ENCODE measurements at regions not wholly inside any gene's neighbourhood (a gene's known extent, or its start where the extent isn't known, plus 50 kb on each side); places are given as distances from the start of the nearest gene placed in this dataset.
"Not testable (repeated sequence)": the region's sequence is repeated elsewhere in the genome, so short reads cannot be mapped to it uniquely, and the experiment has no call there.

DNA sequence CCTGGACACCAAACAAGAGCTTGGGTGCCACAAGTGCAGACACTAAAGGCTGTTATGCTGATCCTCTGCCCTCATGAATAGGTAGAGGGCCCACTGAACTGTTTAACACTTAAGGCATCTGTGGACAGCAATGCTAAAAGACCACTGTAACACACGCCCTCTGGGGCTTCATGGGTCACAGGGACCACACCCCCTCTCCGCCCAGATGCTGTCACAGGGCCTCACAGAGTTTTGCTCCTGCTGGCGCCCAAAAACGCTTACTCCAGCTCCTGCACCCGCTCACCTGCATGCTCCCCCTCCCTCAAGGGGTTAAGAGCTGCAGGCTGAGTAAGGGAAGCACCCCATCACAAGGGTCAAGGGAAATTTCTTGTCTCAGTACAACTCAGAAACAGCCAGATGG is 141.8 kb upstream of the NUDT4 start:
- Histone ChIP-seq H3K27me3 (ENCODE audit: control insufficient read depth in 1 of 2, insufficient read depth in 2 of 2, low read length in 2 of 2) (no peaks in the 10 kb centered on the region), H3K9me3 (ENCODE audit: control insufficient read depth in 2 of 2, low read length in 2 of 2) (peaks cover 0 to 5% of the 10 kb centered on the region in 2 donors), H3K4me1 (ENCODE audit: control insufficient read depth, insufficient read depth, low read length) (peaks cover 5% of the 10 kb centered on the region), H3K9ac (ENCODE audit: low read length in 2 of 2) (no peak overlapping the region), H3K36me3 (ENCODE audit: control insufficient read depth in 2 of 2, insufficient read depth in 2 of 2, low read length in 2 of 2) (no peaks in the 10 kb centered on the region), H3K4me3 (ENCODE audit: low read length in 2 of 2) (no peak overlapping the region), H3K27ac (ENCODE audit: low read length) (no peak overlapping the region)

- H3K27me3 ChIP-seq (ENCODE audit: control insufficient read depth in 1 of 2, insufficient read depth in 2 of 2, low read length in 2 of 2) = no peaks in the 10 kb centered on the region
- peaks cover 0 to 5% of the 10 kb centered on the region in 2 donors for H3K9me3 ChIP-seq (ENCODE audit: control insufficient read depth in 2 of 2, low read length in 2 of 2)
- no peaks in the 10 kb centered on the region for H3K36me3 ChIP-seq (ENCODE audit: control insufficient read depth in 2 of 2, insufficient read depth in 2 of 2, low read length in 2 of 2)
- H3K9ac ChIP-seq (ENCODE audit: low read length in 2 of 2) = no peak overlapping the region
- peaks cover 5% of the 10 kb centered on the region for H3K4me1 ChIP-seq (ENCODE audit: control insufficient read depth, insufficient read depth, low read length)
- H3K4me3 ChIP-seq (ENCODE audit: low read length in 2 of 2) = no peak overlapping the region
- no peak overlapping the region for H3K27ac ChIP-seq (ENCODE audit: low read length)
These were observed 140.3 kb upstream of the NUDT4 start for GRCh38 chr12:93237235-93237915.

GRCh38 chr12:93238512-93239262 is 139.0 kb upstream of the NUDT4 start:
- not testable (repeated sequence) for H3K9ac ChIP-seq (ENCODE audit: low read length in 2 of 2); H3K27ac ChIP-seq (ENCODE audit: low read length)

GRCh38 chr12:93239789-93240188 is 137.9 kb upstream of the NUDT4 start:
- not testable (repeated sequence) for H3K27me3 ChIP-seq (ENCODE audit: control insufficient read depth in 1 of 2, insufficient read depth in 2 of 2, low read length in 2 of 2); H3K4me3 ChIP-seq (ENCODE audit: low read length in 2 of 2); H3K9ac ChIP-seq (ENCODE audit: low read length in 2 of 2); H3K27ac ChIP-seq (ENCODE audit: low read length); H3K9me3 ChIP-seq (ENCODE audit: control insufficient read depth in 2 of 2, low read length in 2 of 2); H3K36me3 ChIP-seq (ENCODE audit: control insufficient read depth in 2 of 2, insufficient read depth in 2 of 2, low read length in 2 of 2)
- H3K4me1 ChIP-seq (ENCODE audit: control insufficient read depth, insufficient read depth, low read length) = peaks cover 10% of the 10 kb centered on the region

More at GRCh38 chr12:93238512-93239262, 139.0 kb upstream of the NUDT4 start:
- H3K27me3 ChIP-seq (ENCODE audit: control insufficient read depth in 1 of 2, insufficient read depth in 2 of 2, low read length in 2 of 2); H3K9me3 ChIP-seq (ENCODE audit: control insufficient read depth in 2 of 2, low read length in 2 of 2); H3K4me3 ChIP-seq (ENCODE audit: low read length in 2 of 2); H3K4me1 ChIP-seq (ENCODE audit: control insufficient read depth, insufficient read depth, low read length); H3K36me3 ChIP-seq (ENCODE audit: control insufficient read depth in 2 of 2, insufficient read depth in 2 of 2, low read length in 2 of 2): not testable (repeated sequence)

DNA sequence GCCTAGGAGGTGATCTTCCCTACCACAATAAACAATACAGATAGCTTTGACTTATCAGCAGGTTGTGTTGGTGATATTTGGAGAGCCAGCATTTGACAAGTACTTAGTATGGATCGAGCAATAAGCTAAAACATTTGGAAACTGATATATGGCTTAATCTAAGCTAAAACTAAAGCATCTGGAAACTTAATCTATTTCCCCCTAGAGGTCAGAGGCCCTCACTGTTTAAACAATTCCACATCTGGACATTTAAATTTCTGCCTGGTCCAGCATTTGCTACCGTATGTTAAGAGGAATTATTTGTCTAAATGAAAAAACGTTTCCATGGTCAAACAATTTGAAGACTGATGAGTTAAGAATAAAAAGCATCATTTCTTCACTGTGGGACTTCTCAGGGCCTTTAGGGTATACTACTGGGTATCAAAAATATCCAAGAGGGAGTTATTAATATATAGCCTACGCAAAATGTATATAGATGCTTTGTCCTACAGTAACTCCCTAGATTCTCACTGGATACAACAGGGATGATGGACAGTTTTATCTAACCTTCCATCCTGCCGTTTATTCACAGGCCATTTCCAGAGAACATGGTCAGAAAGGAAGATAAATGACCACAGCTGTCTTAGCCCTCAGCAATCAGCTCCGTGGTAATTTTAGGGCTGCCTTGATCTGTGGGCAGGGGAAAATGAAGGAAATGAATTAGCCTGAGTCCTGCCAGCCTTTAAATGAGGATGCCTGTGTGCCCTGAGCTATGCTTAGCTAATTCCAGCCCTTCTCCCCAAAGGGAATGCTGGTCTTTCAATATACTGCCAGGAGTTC is 135.4 kb upstream of the NUDT4 start:
- Histone ChIP-seq H3K4me3 (ENCODE audit: low read length in 2 of 2) (no peak overlapping the region), H3K27ac (ENCODE audit: low read length) (no peak overlapping the region), H3K27me3 (ENCODE audit: control insufficient read depth in 1 of 2, insufficient read depth in 2 of 2, low read length in 2 of 2) (no peaks in the 10 kb centered on the region), H3K36me3 (ENCODE audit: control insufficient read depth in 2 of 2, insufficient read depth in 2 of 2, low read length in 2 of 2) (no peaks in the 10 kb centered on the region), H3K9ac (ENCODE audit: low read length in 2 of 2) (no peak overlapping the region), H3K4me1 (ENCODE audit: control insufficient read depth, insufficient read depth, low read length) (peaks cover 10% of the 10 kb centered on the region), H3K9me3 (ENCODE audit: control insufficient read depth in 2 of 2, low read length in 2 of 2) (peaks cover 0 to 5% of the 10 kb centered on the region in 2 donors)

GRCh38 chr12:93243382-93243688 is 134.4 kb upstream of the NUDT4 start:
- H3K9ac ChIP-seq (ENCODE audit: low read length in 2 of 2) = no peak overlapping the region
- H3K4me3 ChIP-seq (ENCODE audit: low read length in 2 of 2) = no peak overlapping the region
- H3K9me3 ChIP-seq (ENCODE audit: control insufficient read depth in 2 of 2, low read length in 2 of 2) = no peaks in the 10 kb centered on the region
- H3K27ac ChIP-seq (ENCODE audit: low read length) = no peak overlapping the region
- no peaks in the 10 kb centered on the region for H3K27me3 ChIP-seq (ENCODE audit: control insufficient read depth in 1 of 2, insufficient read depth in 2 of 2, low read length in 2 of 2)
- H3K36me3 ChIP-seq (ENCODE audit: control insufficient read depth in 2 of 2, insufficient read depth in 2 of 2, low read length in 2 of 2) = no peaks in the 10 kb centered on the region
- H3K4me1 ChIP-seq (ENCODE audit: control insufficient read depth, insufficient read depth, low read length) = peaks cover 8% of the 10 kb centered on the region

DNA sequence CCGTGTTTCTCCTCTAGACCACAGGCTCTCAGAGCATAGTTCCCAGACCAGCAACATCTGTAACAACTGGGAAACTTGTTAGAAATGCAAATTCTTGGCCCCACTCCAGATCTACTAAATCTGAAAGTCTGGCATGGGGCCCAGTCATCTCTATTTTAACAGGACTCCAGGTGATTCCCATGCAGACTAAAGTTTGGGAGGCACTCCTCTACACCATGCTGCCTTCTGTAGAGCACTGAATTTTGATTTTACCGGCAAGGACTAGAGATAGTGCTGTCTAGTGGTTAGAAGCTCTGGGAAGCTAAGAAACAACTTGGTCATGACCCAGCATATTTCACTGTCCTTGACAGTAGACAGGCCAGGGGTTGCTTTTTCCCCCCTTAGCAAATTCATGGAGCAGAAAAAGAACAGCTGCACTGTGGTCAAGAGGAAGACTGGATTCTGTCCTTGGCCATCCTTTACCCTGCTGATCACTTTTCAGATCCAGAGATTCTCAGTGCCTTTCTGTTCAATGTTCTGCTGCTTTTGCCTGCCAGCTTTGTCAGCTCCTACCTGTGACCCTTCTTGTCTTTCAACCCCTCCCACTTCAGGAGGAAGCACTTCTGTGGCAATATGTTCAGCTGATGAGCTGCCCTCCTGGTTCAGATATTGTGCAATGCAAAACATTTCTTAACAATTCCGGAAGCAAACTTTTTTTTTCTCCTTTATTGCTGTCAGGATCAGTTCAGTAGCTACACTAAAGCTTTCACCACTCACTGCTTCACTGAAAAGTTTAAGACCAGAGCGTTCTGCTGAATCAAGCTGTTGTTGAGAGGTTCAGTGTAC is 133.8 kb upstream of the NUDT4 start:
- H3K27ac ChIP-seq (ENCODE audit: low read length) = no peak overlapping the region

DNA sequence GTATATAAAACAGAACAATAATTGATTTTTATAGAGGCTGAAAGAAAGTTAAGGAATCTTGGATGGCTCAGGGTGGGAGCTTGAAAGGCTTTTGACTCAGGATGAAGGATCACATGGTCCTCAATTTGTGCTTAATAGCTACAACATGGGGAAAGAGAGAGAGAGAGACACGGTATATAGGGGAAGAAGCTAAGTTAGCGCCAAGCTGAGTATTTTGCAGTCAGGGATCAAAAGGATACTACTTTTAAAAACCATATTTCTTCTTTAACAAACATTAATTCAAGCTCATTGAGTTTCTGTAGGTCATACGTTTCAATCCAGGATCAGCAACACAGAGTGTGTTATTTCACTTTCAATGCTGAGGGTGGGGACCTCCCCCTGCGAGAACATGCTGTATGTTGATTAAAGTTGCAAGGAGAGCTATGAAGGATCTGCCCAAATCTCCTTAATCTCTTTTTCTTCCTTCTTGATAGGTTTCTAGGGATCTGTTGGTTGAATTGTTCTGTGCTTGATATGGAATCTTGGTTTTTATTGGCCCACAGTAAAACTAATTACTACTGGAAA is 133.1 kb upstream of the NUDT4 start:
- H3K36me3 ChIP-seq (ENCODE audit: control insufficient read depth in 2 of 2, insufficient read depth in 2 of 2, low read length in 2 of 2) = no peaks in the 10 kb centered on the region
- H3K4me3 ChIP-seq (ENCODE audit: low read length in 2 of 2) = no peak overlapping the region
- H3K9ac ChIP-seq (ENCODE audit: low read length in 2 of 2) = no peak overlapping the region
- H3K4me1 ChIP-seq (ENCODE audit: control insufficient read depth, insufficient read depth, low read length) = peaks cover 8% of the 10 kb centered on the region
- H3K27me3 ChIP-seq (ENCODE audit: control insufficient read depth in 1 of 2, insufficient read depth in 2 of 2, low read length in 2 of 2) = no peaks in the 10 kb centered on the region
- no peak overlapping the region for H3K27ac ChIP-seq (ENCODE audit: low read length)
- H3K9me3 ChIP-seq (ENCODE audit: control insufficient read depth in 2 of 2, low read length in 2 of 2) = no peaks in the 10 kb centered on the region

More for the DNA sequence above, 133.8 kb upstream of the NUDT4 start:
- no peaks in the 10 kb centered on the region for H3K36me3 ChIP-seq (ENCODE audit: control insufficient read depth in 2 of 2, insufficient read depth in 2 of 2, low read length in 2 of 2)
- H3K9ac ChIP-seq (ENCODE audit: low read length in 2 of 2) = no peak overlapping the region
- H3K9me3 ChIP-seq (ENCODE audit: control insufficient read depth in 2 of 2, low read length in 2 of 2) = no peaks in the 10 kb centered on the region
- H3K4me3 ChIP-seq (ENCODE audit: low read length in 2 of 2) = no peak overlapping the region
- peaks cover 8% of the 10 kb centered on the region for H3K4me1 ChIP-seq (ENCODE audit: control insufficient read depth, insufficient read depth, low read length)
- no peaks in the 10 kb centered on the region for H3K27me3 ChIP-seq (ENCODE audit: control insufficient read depth in 1 of 2, insufficient read depth in 2 of 2, low read length in 2 of 2)

GRCh38 chr12:93245543-93245942 is 132.2 kb upstream of the NUDT4 start:
- H3K4me3 ChIP-seq (ENCODE audit: low read length in 2 of 2) = no peak overlapping the region
- H3K36me3 ChIP-seq (ENCODE audit: control insufficient read depth in 2 of 2, insufficient read depth in 2 of 2, low read length in 2 of 2) = no peaks in the 10 kb centered on the region
- H3K9ac ChIP-seq (ENCODE audit: low read length in 2 of 2) = no peak overlapping the region
- H3K9me3 ChIP-seq (ENCODE audit: control insufficient read depth in 2 of 2, low read length in 2 of 2) = no peaks in the 10 kb centered on the region
- H3K27ac ChIP-seq (ENCODE audit: low read length) = no peak overlapping the region
- H3K27me3 ChIP-seq (ENCODE audit: control insufficient read depth in 1 of 2, insufficient read depth in 2 of 2, low read length in 2 of 2) = no peaks in the 10 kb centered on the region
- H3K4me1 ChIP-seq (ENCODE audit: control insufficient read depth, insufficient read depth, low read length) = peaks cover 8% of the 10 kb centered on the region
